ENCODE measurements at regions not wholly inside any gene's neighbourhood (a gene's known extent, or its start where the extent isn't known, plus 50 kb on each side); places are given as distances from the start of the nearest gene placed in this dataset.

DNA sequence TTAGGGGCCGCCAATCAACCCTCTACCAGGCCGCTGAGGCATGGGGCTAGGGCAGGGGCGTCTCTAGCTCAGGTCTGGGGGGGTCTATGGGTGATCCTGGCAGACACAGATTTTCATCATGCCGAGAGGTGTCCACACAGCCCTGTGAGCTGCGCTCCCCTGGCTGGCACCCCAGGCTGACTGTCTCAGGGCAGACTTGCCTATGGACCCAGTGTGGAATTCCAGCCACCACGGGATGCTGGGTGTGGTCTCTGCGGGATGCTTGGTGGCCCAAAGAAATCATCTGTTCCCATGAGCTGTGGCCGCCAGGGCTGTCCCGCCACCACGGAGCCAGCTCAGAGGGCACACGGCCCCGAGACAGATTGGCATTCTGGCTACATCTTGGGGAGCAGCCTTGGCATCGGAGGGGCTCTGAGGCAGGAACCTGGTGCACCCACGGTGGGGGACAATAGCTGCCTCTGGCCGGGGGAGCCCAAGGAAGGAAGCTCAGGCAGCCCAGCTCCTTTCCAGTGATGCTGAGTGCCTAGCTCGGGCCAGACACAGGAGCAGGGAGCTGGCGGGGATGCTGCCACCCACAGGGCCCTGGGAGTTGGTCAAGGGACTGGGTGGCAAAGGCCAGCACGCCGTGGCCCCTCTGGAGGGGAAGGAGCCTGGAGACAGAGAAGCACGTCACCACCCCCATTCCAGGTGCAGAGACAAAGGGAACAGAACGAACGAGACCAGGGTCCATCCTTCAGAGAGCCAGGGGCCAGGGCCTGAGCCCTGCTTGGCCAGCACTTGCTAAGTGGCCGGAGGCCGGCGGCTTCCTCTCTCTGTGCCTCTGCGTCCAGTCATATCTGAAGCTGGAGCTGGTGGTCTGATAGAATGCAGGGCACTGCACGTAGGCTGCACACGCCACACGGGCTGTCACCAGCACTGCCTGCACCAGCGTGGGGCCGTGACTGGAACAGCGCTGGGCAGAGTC, 64.4 kb upstream of the FGF3 start:
- TF ChIP-seq, protein P1, sequence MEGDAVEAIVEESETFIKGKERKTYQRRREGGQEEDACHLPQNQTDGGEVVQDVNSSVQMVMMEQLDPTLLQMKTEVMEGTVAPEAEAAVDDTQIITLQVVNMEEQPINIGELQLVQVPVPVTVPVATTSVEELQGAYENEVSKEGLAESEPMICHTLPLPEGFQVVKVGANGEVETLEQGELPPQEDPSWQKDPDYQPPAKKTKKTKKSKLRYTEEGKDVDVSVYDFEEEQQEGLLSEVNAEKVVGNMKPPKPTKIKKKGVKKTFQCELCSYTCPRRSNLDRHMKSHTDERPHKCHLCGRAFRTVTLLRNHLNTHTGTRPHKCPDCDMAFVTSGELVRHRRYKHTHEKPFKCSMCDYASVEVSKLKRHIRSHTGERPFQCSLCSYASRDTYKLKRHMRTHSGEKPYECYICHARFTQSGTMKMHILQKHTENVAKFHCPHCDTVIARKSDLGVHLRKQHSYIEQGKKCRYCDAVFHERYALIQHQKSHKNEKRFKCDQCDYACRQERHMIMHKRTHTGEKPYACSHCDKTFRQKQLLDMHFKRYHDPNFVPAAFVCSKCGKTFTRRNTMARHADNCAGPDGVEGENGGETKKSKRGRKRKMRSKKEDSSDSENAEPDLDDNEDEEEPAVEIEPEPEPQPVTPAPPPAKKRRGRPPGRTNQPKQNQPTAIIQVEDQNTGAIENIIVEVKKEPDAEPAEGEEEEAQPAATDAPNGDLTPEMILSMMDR (IDR thresholded peaks at IDR 0.05), result no peak
- H3K27me3 Mint-ChIP-seq, result peaks cover 14% of the 10 kb centered on the region
- no peaks in the 10 kb centered on the region for H3K36me3 Mint-ChIP-seq (ENCODE audit: low read depth)
- DNase-seq, result no peak
- intact Hi-C loops (cut with DNase I, micrococcal nuclease), result no loop called here
- no peak overlapping the region for H3K4me3 ChIP-seq (ENCODE audit: low read length)
- ChIA-PET POLR2A (no interaction called here), CTCF (no interaction called here)
- H3K27ac ChIP-seq (ENCODE audit: low read depth in 1 of 2, low read length in 2 of 2), result no peak overlapping the region
- no peak overlapping the region for H3K27ac Mint-ChIP-seq
- peaks cover 3% of the 10 kb centered on the region for H3K4me1 ChIP-seq (ENCODE audit: insufficient read depth, low read length)
- peaks cover 0 to 6% of the 10 kb centered on the region in 2 experiments for H3K27me3 ChIP-seq (ENCODE audit: control insufficient read depth in 1 of 2, insufficient read depth in 2 of 2, low read length in 2 of 2)
- ATAC-seq (ENCODE audit: poor library complexity), result no peak
- no peak overlapping the region for H3K4me3 Mint-ChIP-seq
- peaks cover 0 to 5% of the 10 kb centered on the region in 2 experiments for H3K9me3 ChIP-seq (ENCODE audit: control insufficient read depth in 1 of 2, insufficient read depth in 1 of 2, low read length in 2 of 2)
- H3K36me3 ChIP-seq (ENCODE audit: insufficient read depth, low read length), result no peaks in the 10 kb centered on the region
- H3K9me3 Mint-ChIP-seq, result no peaks in the 10 kb centered on the region
- no peaks in the 10 kb centered on the region for H3K4me1 Mint-ChIP-seq (ENCODE audit: low read depth)

- Histone ChIP-seq H3K9me3 (ENCODE audit: control insufficient read depth in 1 of 2, insufficient read depth in 1 of 2, low read length in 2 of 2) (peaks cover 0 to 5% of the 10 kb centered on the region in 2 experiments), H3K4me1 (ENCODE audit: insufficient read depth, low read length) (peaks cover 5% of the 10 kb centered on the region), H3K36me3 (ENCODE audit: insufficient read depth, low read length) (no peaks in the 10 kb centered on the region), H3K27me3 (ENCODE audit: control insufficient read depth in 1 of 2, insufficient read depth in 2 of 2, low read length in 2 of 2) (peaks cover 7 to 10% of the 10 kb centered on the region in 2 experiments), H3K4me3 (ENCODE audit: low read length) (no peak overlapping the region), H3K27ac (ENCODE audit: low read depth in 1 of 2, low read length in 2 of 2) (no peak overlapping the region)
- TF ChIP-seq, protein P1 (IDR thresholded peaks at IDR 0.05), result no peak
- ATAC-seq (ENCODE audit: poor library complexity) (no peak), DNase-seq (no peak)
- Mint-ChIP-seq H3K4me1 (ENCODE audit: low read depth) (no peaks in the 10 kb centered on the region), H3K27ac (no peak overlapping the region), H3K27me3 (peaks cover 21% of the 10 kb centered on the region), H3K4me3 (no peak overlapping the region), H3K9me3 (no peaks in the 10 kb centered on the region), H3K36me3 (ENCODE audit: low read depth) (no peaks in the 10 kb centered on the region)
- intact Hi-C loops (cut with DNase I, micrococcal nuclease), result no loop called here
- ChIA-PET POLR2A (no interaction called here), CTCF (no interaction called here)
These were observed 65.1 kb upstream of the FGF3 start for GRCh38 chr11:69884286-69884685.

- ChIA-PET POLR2A (no interaction called here), CTCF (no interaction called here)
- no peak overlapping the region for H3K27ac Mint-ChIP-seq
- no peak for ATAC-seq (ENCODE audit: poor library complexity)
- intact Hi-C loops (cut with DNase I, micrococcal nuclease), result loop anchor here in 1 of 2 experiments (5.0 kb wide), 1 partner anchor 182 kb away; the partner anchor contains the start of gene FGF19
- Histone ChIP-seq H3K27ac (ENCODE audit: low read depth in 1 of 2, low read length in 2 of 2) (no peak overlapping the region), H3K36me3 (ENCODE audit: insufficient read depth, low read length) (no peaks in the 10 kb centered on the region), H3K9me3 (ENCODE audit: control insufficient read depth in 1 of 2, insufficient read depth in 1 of 2, low read length in 2 of 2) (peaks cover 0 to 5% of the 10 kb centered on the region in 2 experiments), H3K27me3 (ENCODE audit: control insufficient read depth in 1 of 2, insufficient read depth in 2 of 2, low read length in 2 of 2) (peaks cover 11 to 13% of the 10 kb centered on the region in 2 experiments), H3K4me3 (ENCODE audit: low read length) (no peak overlapping the region), H3K4me1 (ENCODE audit: insufficient read depth, low read length) (peaks cover 5% of the 10 kb centered on the region)
- no peak for DNase-seq
- TF ChIP-seq, protein P1 (IDR thresholded peaks at IDR 0.05), result no peak
- H3K9me3 Mint-ChIP-seq, result no peaks in the 10 kb centered on the region
- peaks cover under 1% of the 10 kb centered on the region for H3K4me1 Mint-ChIP-seq (ENCODE audit: low read depth)
- peaks cover 22% of the 10 kb centered on the region for H3K27me3 Mint-ChIP-seq
- H3K36me3 Mint-ChIP-seq (ENCODE audit: low read depth), result no peaks in the 10 kb centered on the region
- H3K4me3 Mint-ChIP-seq, result no peak overlapping the region
These were observed 65.5 kb upstream of the FGF3 start for GRCh38 chr11:69884751-69885150.

Measured in CD4-positive, alpha-beta T cell (primary cell).